ENCODE measurements at regions not wholly inside any gene's neighbourhood (a gene's known extent, or its start where the extent isn't known, plus 50 kb on each side); places are given as distances from the start of the nearest gene placed in this dataset.

DNA sequence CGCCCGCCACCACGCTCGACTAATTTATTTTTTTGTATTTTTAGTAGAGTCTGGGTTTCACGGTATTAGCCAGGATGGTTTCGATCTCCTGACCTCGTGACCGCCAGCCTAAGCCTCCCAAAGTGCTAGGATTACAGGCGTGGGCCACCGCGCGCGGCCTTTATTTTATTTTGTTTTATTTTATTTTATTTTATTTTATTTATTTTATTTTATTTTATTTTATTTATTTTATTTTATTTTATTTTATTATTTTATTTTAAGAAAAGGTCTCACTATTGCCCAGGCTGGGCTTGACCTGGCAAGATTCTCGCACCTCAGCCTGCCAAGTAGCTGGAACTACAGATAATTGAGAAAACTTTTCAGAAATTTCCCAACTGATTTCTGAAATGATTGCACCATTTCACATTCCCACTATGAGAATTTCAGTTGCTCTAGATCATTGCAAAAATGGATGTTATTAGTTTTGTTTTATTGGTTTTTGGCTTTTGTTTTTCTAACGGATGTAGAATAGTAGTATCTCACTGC is 358.3 kb downstream of the SLC6A15 start:
- TF ChIP-seq EZH2 (IDR thresholded peaks at IDR 0.05; ENCODE audit: borderline replicate concordance, insufficient read depth, low read depth, low read length, poor library complexity, severe bottlenecking) = no peak
- TF ChIP-seq, protein P1, sequence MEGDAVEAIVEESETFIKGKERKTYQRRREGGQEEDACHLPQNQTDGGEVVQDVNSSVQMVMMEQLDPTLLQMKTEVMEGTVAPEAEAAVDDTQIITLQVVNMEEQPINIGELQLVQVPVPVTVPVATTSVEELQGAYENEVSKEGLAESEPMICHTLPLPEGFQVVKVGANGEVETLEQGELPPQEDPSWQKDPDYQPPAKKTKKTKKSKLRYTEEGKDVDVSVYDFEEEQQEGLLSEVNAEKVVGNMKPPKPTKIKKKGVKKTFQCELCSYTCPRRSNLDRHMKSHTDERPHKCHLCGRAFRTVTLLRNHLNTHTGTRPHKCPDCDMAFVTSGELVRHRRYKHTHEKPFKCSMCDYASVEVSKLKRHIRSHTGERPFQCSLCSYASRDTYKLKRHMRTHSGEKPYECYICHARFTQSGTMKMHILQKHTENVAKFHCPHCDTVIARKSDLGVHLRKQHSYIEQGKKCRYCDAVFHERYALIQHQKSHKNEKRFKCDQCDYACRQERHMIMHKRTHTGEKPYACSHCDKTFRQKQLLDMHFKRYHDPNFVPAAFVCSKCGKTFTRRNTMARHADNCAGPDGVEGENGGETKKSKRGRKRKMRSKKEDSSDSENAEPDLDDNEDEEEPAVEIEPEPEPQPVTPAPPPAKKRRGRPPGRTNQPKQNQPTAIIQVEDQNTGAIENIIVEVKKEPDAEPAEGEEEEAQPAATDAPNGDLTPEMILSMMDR (IDR thresholded peaks at IDR 0.05) = no peak

Data from B cell (primary cell).